ENCODE measurements at regions not wholly inside any gene's neighbourhood (a gene's known extent, or its start where the extent isn't known, plus 50 kb on each side); places are given as distances from the start of the nearest gene placed in this dataset.

DNA sequence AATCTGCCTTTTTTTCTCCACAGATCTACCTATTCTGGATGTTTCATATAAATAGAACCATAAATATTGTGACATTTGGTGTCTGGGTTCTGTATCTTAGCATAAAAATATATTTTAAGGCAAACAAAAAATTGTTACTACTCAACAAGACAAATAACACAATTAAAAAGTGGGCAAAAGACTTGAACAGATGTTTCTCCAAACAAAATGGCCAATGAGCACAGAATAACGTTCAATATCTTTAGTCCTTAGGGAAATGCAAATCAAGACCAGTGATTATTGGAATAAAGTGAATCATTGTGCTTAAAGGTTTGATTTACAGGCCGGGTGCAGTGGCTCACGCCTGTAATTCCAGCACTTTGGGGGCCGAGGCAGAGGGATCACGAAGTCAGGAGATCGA, 1331.3 kb downstream of the AACS start:
- Histone ChIP-seq H3K4me1 (replicated peaks in 1 of 2) (no peaks in the 10 kb centered on the region), H3K36me3 (replicated peaks in 1 of 2) (no peaks in the 10 kb centered on the region), H3K27me3 (no peaks in the 10 kb centered on the region), H3K9me3 (replicated peaks in 1 of 3) (no peaks in the 10 kb centered on the region), H3K4me3 (no peak overlapping the region), H3K27ac (no peak overlapping the region)
- 79 to 83% (median 81%) methylated on average over 6 of the region's 6 CpGs for WGBS, 4 donors
- no peak for DNase-seq
- intact Hi-C loops (cut with DNase I), result no loop called here
- TF ChIP-seq, protein P1, sequence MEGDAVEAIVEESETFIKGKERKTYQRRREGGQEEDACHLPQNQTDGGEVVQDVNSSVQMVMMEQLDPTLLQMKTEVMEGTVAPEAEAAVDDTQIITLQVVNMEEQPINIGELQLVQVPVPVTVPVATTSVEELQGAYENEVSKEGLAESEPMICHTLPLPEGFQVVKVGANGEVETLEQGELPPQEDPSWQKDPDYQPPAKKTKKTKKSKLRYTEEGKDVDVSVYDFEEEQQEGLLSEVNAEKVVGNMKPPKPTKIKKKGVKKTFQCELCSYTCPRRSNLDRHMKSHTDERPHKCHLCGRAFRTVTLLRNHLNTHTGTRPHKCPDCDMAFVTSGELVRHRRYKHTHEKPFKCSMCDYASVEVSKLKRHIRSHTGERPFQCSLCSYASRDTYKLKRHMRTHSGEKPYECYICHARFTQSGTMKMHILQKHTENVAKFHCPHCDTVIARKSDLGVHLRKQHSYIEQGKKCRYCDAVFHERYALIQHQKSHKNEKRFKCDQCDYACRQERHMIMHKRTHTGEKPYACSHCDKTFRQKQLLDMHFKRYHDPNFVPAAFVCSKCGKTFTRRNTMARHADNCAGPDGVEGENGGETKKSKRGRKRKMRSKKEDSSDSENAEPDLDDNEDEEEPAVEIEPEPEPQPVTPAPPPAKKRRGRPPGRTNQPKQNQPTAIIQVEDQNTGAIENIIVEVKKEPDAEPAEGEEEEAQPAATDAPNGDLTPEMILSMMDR (IDR thresholded peaks at IDR 0.05), result no peak
- TF ChIP-seq POLR2A (IDR thresholded peaks at IDR 0.05), result no peak

DNA sequence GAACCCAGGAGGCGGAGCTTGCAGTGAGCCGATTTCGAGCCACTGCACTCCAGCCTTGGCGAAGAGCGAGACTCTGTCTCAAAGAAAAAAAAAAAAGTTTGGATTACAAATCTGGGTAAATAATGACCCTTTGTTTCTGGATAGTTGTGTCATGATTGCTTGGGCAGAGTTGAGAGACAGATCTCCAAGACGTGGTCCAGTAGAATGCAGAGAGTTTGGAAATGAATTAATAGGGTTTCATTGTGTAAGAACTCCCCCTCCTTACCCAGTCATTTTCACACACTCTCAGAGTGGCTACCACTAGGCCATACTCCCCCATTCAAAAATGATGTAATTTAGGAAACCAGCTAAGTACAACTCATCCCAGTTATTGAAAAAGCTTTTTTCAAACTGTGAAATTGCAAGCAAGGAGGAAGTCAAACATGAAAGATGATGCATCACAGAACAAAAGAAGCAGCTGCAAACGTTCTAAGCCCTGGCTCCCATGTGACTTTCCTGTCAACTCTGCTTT, 1331.9 kb downstream of the AACS start:
- no peak for DNase-seq
- intact Hi-C loops (cut with DNase I), result no loop called here
- TF ChIP-seq, protein P1 (IDR thresholded peaks at IDR 0.05), result no peak
- TF ChIP-seq POLR2A (IDR thresholded peaks at IDR 0.05), result no peak
- WGBS, 4 donors, result 73 to 75% (median 73%) methylated on average over 7 of the region's 7 CpGs
- Histone ChIP-seq H3K4me3 (no peak overlapping the region), H3K9me3 (replicated peaks in 1 of 3) (no peaks in the 10 kb centered on the region), H3K36me3 (replicated peaks in 1 of 2) (no peaks in the 10 kb centered on the region), H3K4me1 (replicated peaks in 1 of 2) (no peaks in the 10 kb centered on the region), H3K27me3 (no peaks in the 10 kb centered on the region), H3K27ac (no peak overlapping the region)

DNA sequence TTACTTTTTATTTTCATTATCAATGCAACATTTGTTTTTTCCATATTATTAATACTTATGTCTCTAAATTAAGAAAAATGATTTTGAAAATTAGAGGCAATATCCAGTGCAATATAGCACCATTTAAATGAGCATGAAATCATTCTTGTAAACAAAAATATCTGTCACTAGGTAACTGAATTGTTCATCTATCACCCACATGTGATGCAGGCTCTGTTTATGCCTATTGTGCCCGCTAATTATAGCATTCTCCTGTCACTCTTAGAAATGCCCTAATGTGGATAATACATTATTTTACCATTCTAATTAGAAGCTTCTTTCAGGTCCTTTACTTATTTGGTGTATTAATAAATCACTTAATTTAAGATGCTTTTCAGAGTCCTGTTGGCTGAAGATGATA, 1332.4 kb downstream of the AACS start:
- Histone ChIP-seq H3K4me1 (replicated peaks in 1 of 2) (no peaks in the 10 kb centered on the region), H3K36me3 (replicated peaks in 1 of 2) (no peaks in the 10 kb centered on the region), H3K27ac (no peak overlapping the region), H3K9me3 (replicated peaks in 1 of 3) (no peaks in the 10 kb centered on the region), H3K27me3 (no peaks in the 10 kb centered on the region), H3K4me3 (no peak overlapping the region)
- 82 to 96% (median 91%) methylated on average over 1 of the region's 1 CpG for WGBS, 4 donors
- TF ChIP-seq, protein P1 (IDR thresholded peaks at IDR 0.05), result no peak
- TF ChIP-seq POLR2A (IDR thresholded peaks at IDR 0.05), result no peak
- no peak for DNase-seq
- intact Hi-C loops (cut with DNase I), result no loop called here

DNA sequence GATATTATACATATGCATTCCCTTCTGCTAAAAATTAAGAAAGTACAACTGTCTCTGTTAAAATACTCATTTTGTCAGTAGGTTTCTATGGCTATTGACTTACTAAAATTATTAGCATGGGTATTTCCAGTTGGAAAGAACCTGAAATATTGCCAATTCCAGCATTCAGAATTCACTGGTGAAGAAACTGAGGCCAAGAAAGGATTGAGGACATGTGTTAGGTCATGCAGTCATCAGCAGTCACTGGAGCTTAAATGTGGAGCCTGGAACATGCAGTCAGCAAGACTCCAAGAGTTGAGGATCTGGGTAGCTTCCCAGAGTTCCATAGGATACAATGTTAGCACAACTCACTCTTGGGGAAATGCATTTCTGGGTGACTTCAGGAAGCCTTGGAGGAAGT, 1335.6 kb downstream of the AACS start:
- DNase-seq, result no peak
- Histone ChIP-seq H3K4me3 (no peak overlapping the region), H3K27me3 (no peaks in the 10 kb centered on the region), H3K4me1 (replicated peaks in 1 of 2) (no peaks in the 10 kb centered on the region), H3K9me3 (replicated peaks in 1 of 3) (no peaks in the 10 kb centered on the region), H3K36me3 (replicated peaks in 1 of 2) (no peaks in the 10 kb centered on the region), H3K27ac (no peak overlapping the region)
- TF ChIP-seq, protein P1 (IDR thresholded peaks at IDR 0.05), result no peak
- TF ChIP-seq POLR2A (IDR thresholded peaks at IDR 0.05), result no peak
- intact Hi-C loops (cut with DNase I), result no loop called here

Data from adrenal gland (tissue), 9 donors.